WTC11 (cell line): ENCODE measurements at regions not wholly inside any gene's neighbourhood (a gene's known extent, or its start where the extent isn't known, plus 50 kb on each side); places are given as distances from the start of the nearest gene placed in this dataset.

Source experiments
- ATAC-seq: fragments of 200-7000 bp; cut with Tn5 transposase; 2 replicates; pipeline ENCODE4 v1.10.0; 2021; ENCODE audit warnings: mild to moderate bottlenecking, moderate library complexity
- CTCF ChIA-PET: fragments of 300-600 bp; sonication (Branson Sonifier 250); formaldehyde crosslinking; loops from one replicate; lab custom pipeline; 2021; ENCODE audit warnings: antibody characterized with exemption; lab: Charles Lee
- POLR2A ChIA-PET: fragments of 350-600 bp; sonication (Branson Sonifier 250); formaldehyde crosslinking; loops from one replicate; lab custom pipeline; 2021; ENCODE audit warnings: antibody characterized with exemption; lab: Charles Lee
- DNase-seq: peaks from one replicate; pipeline ENCODE4 v3.0.0; 2021; ENCODE audit warnings: low spot score
- H3K27ac Mint-ChIP-seq: 2 replicates; pipeline ENCODE4 v1.8.0; 2021; ENCODE audit warnings: mixed read lengths
- H3K27me3 Mint-ChIP-seq: 2 replicates; pipeline ENCODE4 v1.8.0; 2021; ENCODE audit warnings: low read depth, mild to moderate bottlenecking, moderate library complexity, mixed read lengths
- H3K36me3 Mint-ChIP-seq: 2 replicates; pipeline ENCODE4 v1.8.0; 2021; ENCODE audit warnings: mixed read lengths
- H3K4me1 Mint-ChIP-seq: 2 replicates; pipeline ENCODE4 v1.8.0; 2022; ENCODE audit warnings: mixed read lengths
- H3K4me3 Mint-ChIP-seq: 2 replicates; pipeline ENCODE4 v1.8.0; 2021; ENCODE audit warnings: mild to moderate bottlenecking, moderate library complexity, mixed read lengths
- H3K9me3 Mint-ChIP-seq: 2 replicates; pipeline ENCODE4 v1.8.0; 2021; ENCODE audit warnings: mixed read lengths
- CREM ChIP-seq: sonication (generic); formaldehyde crosslinking; IDR thresholded peaks from 2 replicates; pipeline ENCODE4 v1.8.1; 2022; ENCODE audit warnings: mild to moderate bottlenecking, missing genetic modification reagents, moderate library complexity
- E2F1 ChIP-seq: sonication (generic); formaldehyde crosslinking; IDR thresholded peaks from 2 replicates; pipeline ENCODE4 v1.8.0; 2022; ENCODE audit warnings: mild to moderate bottlenecking, missing genetic modification reagents
- FOXK1 ChIP-seq: sonication (generic); formaldehyde crosslinking; IDR thresholded peaks from 2 replicates; pipeline ENCODE4 v1.8.0; 2022; ENCODE audit warnings: mild to moderate bottlenecking, moderate library complexity, missing genetic modification reagents
- GABPB1 ChIP-seq: sonication (generic); formaldehyde crosslinking; IDR thresholded peaks from 2 replicates; pipeline ENCODE4 v1.8.1; 2023; ENCODE audit warnings: mild to moderate bottlenecking, missing genetic modification reagents
- MAX ChIP-seq: sonication (generic); formaldehyde crosslinking; IDR thresholded peaks from 2 replicates; pipeline ENCODE4 v1.8.0; 2022; ENCODE audit warnings: mild to moderate bottlenecking, missing genetic modification reagents
- MYBL2 ChIP-seq: sonication (generic); formaldehyde crosslinking; IDR thresholded peaks from 2 replicates; pipeline ENCODE4 v1.8.1; 2023; ENCODE audit warnings: mild to moderate bottlenecking, moderate library complexity, missing genetic modification reagents
- NFYB ChIP-seq: sonication (generic); formaldehyde crosslinking; conservative IDR thresholded peaks from 2 replicates; pipeline ENCODE4 v1.8.0; 2022; ENCODE audit warnings: low read depth, missing genetic modification reagents
- PRRX2 ChIP-seq: fragments of 250-450 bp; sonication (Bioruptor Pico); IDR thresholded peaks from 2 replicates; pipeline ENCODE4 v1.8.0; 2021; ENCODE audit warnings: mild to moderate bottlenecking
- SMAD4 ChIP-seq: sonication (generic); formaldehyde crosslinking; IDR thresholded peaks from 2 replicates; pipeline ENCODE4 v1.8.0; 2022; ENCODE audit warnings: mild to moderate bottlenecking, missing genetic modification reagents
- TCF7 ChIP-seq: sonication (generic); formaldehyde crosslinking; IDR thresholded peaks from 2 replicates; pipeline ENCODE4 v1.8.0; 2022; ENCODE audit warnings: mild to moderate bottlenecking, low read depth, missing genetic modification reagents, moderate library complexity
- ZBTB43 ChIP-seq: sonication (generic); formaldehyde crosslinking; IDR thresholded peaks from 2 replicates; pipeline ENCODE4 v1.8.1; 2023; ENCODE audit warnings: mild to moderate bottlenecking, missing genetic modification reagents
- TF ChIP-seq, protein P1 (sequence below): sonication (generic); formaldehyde crosslinking; IDR thresholded peaks from 2 replicates; pipeline ENCODE4 v1.8.0; 2023; ENCODE audit warnings: missing genetic modification reagents, mild to moderate bottlenecking, borderline replicate concordance
- TF ChIP-seq, protein P2 (sequence below): fragments of 250-450 bp; sonication (Bioruptor Pico); IDR thresholded peaks from 2 replicates; pipeline ENCODE4 v1.9.0; 2021; ENCODE audit warnings: mild to moderate bottlenecking
- TF ChIP-seq, protein P3 (sequence below): sonication (generic); formaldehyde crosslinking; IDR thresholded peaks from 2 replicates; pipeline ENCODE4 v1.8.1; 2022; ENCODE audit warnings: missing genetic modification reagents, borderline replicate concordance
- TF ChIP-seq, protein P4 (sequence below): sonication (generic); formaldehyde crosslinking; IDR thresholded peaks from 2 replicates; pipeline ENCODE4 v1.8.1; 2022; ENCODE audit warnings: mild to moderate bottlenecking, missing genetic modification reagents, moderate library complexity, borderline replicate concordance
- TF ChIP-seq, protein P5 (sequence below): fragments of 200-600 bp; IDR thresholded peaks from 2 replicates; pipeline ENCODE4 v1.8.0; 2022; ENCODE audit warnings: antibody characterized with exemption
- TF ChIP-seq, protein P6 (sequence below): sonication (generic); formaldehyde crosslinking; IDR thresholded peaks from 2 replicates; pipeline ENCODE4 v1.8.0; 2023; ENCODE audit warnings: missing genetic modification reagents

- TF ChIP-seq, protein P1, sequence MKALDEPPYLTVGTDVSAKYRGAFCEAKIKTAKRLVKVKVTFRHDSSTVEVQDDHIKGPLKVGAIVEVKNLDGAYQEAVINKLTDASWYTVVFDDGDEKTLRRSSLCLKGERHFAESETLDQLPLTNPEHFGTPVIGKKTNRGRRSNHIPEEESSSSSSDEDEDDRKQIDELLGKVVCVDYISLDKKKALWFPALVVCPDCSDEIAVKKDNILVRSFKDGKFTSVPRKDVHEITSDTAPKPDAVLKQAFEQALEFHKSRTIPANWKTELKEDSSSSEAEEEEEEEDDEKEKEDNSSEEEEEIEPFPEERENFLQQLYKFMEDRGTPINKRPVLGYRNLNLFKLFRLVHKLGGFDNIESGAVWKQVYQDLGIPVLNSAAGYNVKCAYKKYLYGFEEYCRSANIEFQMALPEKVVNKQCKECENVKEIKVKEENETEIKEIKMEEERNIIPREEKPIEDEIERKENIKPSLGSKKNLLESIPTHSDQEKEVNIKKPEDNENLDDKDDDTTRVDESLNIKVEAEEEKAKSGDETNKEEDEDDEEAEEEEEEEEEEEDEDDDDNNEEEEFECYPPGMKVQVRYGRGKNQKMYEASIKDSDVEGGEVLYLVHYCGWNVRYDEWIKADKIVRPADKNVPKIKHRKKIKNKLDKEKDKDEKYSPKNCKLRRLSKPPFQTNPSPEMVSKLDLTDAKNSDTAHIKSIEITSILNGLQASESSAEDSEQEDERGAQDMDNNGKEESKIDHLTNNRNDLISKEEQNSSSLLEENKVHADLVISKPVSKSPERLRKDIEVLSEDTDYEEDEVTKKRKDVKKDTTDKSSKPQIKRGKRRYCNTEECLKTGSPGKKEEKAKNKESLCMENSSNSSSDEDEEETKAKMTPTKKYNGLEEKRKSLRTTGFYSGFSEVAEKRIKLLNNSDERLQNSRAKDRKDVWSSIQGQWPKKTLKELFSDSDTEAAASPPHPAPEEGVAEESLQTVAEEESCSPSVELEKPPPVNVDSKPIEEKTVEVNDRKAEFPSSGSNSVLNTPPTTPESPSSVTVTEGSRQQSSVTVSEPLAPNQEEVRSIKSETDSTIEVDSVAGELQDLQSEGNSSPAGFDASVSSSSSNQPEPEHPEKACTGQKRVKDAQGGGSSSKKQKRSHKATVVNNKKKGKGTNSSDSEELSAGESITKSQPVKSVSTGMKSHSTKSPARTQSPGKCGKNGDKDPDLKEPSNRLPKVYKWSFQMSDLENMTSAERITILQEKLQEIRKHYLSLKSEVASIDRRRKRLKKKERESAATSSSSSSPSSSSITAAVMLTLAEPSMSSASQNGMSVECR (CRISPR knock-in tag): no peak
- TF ChIP-seq, protein P2, sequence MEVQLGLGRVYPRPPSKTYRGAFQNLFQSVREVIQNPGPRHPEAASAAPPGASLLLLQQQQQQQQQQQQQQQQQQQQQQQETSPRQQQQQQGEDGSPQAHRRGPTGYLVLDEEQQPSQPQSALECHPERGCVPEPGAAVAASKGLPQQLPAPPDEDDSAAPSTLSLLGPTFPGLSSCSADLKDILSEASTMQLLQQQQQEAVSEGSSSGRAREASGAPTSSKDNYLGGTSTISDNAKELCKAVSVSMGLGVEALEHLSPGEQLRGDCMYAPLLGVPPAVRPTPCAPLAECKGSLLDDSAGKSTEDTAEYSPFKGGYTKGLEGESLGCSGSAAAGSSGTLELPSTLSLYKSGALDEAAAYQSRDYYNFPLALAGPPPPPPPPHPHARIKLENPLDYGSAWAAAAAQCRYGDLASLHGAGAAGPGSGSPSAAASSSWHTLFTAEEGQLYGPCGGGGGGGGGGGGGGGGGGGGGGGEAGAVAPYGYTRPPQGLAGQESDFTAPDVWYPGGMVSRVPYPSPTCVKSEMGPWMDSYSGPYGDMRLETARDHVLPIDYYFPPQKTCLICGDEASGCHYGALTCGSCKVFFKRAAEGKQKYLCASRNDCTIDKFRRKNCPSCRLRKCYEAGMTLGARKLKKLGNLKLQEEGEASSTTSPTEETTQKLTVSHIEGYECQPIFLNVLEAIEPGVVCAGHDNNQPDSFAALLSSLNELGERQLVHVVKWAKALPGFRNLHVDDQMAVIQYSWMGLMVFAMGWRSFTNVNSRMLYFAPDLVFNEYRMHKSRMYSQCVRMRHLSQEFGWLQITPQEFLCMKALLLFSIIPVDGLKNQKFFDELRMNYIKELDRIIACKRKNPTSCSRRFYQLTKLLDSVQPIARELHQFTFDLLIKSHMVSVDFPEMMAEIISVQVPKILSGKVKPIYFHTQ (CRISPR knock-in tag): no peak
- TF ChIP-seq CREM (no peak), FOXK1 (no peak)
These were observed 1189.5 kb downstream of the GATA3 start (continued) for GRCh38 chr10:9243941-9244411.

DNA sequence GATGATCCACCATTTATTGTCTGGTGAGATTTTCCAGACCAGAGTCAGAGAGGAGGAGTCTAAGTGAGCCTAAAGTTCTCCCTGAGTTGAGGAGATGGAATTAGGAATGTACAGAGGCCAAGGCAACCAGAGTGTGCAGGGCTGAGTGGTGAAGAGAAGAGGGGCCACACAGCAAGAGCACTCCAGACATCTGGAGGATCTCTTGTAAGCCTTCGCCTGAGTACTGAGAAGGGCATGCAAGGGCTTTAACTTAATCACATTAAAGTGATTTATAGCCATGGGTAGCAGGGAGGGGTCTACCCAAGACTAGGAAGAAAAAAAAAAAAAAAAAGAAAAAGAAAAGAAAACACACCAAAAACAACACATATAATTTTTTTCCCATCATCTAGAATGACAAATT, 1190.4 kb downstream of the GATA3 start:
- no peak overlapping the region for H3K4me3 Mint-ChIP-seq
- POLR2A ChIA-PET: no interaction called here
- ATAC-seq (no peak), DNase-seq (no peak)
- CTCF ChIA-PET: no interaction called here
- no peaks in the 10 kb centered on the region; the same call in 1 of the 2 replicates for H3K9me3 Mint-ChIP-seq
- no peak overlapping the region for H3K27ac Mint-ChIP-seq
- no peaks in the 10 kb centered on the region for H3K36me3 Mint-ChIP-seq
- no peaks in the 10 kb centered on the region for H3K4me1 Mint-ChIP-seq
- H3K27me3 Mint-ChIP-seq: no peaks in the 10 kb centered on the region
- TF ChIP-seq E2F1 (CRISPR knock-in tag) (no peak), NFYB (CRISPR knock-in tag) (no peak), MYBL2 (CRISPR knock-in tag) (no peak), MAX (CRISPR knock-in tag) (no peak), TCF7 (CRISPR knock-in tag) (no peak), GABPB1 (CRISPR knock-in tag) (no peak), FOXK1 (no peak), PRRX2 (CRISPR knock-in tag) (no peak), SMAD4 (no peak), ZBTB43 (CRISPR knock-in tag) (no peak)
- TF ChIP-seq, protein P3, sequence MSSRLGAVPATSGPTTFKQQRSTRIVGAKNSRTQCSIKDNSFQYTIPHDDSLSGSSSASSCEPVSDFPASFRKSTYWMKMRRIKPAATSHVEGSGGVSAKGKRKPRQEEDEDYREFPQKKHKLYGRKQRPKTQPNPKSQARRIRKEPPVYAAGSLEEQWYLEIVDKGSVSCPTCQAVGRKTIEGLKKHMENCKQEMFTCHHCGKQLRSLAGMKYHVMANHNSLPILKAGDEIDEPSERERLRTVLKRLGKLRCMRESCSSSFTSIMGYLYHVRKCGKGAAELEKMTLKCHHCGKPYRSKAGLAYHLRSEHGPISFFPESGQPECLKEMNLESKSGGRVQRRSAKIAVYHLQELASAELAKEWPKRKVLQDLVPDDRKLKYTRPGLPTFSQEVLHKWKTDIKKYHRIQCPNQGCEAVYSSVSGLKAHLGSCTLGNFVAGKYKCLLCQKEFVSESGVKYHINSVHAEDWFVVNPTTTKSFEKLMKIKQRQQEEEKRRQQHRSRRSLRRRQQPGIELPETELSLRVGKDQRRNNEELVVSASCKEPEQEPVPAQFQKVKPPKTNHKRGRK (CRISPR knock-in tag): no peak
- TF ChIP-seq, protein P4, sequence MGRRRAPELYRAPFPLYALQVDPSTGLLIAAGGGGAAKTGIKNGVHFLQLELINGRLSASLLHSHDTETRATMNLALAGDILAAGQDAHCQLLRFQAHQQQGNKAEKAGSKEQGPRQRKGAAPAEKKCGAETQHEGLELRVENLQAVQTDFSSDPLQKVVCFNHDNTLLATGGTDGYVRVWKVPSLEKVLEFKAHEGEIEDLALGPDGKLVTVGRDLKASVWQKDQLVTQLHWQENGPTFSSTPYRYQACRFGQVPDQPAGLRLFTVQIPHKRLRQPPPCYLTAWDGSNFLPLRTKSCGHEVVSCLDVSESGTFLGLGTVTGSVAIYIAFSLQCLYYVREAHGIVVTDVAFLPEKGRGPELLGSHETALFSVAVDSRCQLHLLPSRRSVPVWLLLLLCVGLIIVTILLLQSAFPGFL (CRISPR knock-in tag): no peak
- TF ChIP-seq, protein P5, sequence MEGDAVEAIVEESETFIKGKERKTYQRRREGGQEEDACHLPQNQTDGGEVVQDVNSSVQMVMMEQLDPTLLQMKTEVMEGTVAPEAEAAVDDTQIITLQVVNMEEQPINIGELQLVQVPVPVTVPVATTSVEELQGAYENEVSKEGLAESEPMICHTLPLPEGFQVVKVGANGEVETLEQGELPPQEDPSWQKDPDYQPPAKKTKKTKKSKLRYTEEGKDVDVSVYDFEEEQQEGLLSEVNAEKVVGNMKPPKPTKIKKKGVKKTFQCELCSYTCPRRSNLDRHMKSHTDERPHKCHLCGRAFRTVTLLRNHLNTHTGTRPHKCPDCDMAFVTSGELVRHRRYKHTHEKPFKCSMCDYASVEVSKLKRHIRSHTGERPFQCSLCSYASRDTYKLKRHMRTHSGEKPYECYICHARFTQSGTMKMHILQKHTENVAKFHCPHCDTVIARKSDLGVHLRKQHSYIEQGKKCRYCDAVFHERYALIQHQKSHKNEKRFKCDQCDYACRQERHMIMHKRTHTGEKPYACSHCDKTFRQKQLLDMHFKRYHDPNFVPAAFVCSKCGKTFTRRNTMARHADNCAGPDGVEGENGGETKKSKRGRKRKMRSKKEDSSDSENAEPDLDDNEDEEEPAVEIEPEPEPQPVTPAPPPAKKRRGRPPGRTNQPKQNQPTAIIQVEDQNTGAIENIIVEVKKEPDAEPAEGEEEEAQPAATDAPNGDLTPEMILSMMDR: no peak
- TF ChIP-seq, protein P6, sequence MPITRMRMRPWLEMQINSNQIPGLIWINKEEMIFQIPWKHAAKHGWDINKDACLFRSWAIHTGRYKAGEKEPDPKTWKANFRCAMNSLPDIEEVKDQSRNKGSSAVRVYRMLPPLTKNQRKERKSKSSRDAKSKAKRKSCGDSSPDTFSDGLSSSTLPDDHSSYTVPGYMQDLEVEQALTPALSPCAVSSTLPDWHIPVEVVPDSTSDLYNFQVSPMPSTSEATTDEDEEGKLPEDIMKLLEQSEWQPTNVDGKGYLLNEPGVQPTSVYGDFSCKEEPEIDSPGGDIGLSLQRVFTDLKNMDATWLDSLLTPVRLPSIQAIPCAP (CRISPR knock-in tag): no peak
